Tibial nerve (tissue), 4 donors: ENCODE measurements at regions not wholly inside any gene's neighbourhood (a gene's known extent, or its start where the extent isn't known, plus 50 kb on each side); places are given as distances from the start of the nearest gene placed in this dataset.

Experiments used
- DNase-seq, 2 donors: peaks; one replicate each; pipeline ENCODE4 v3.0.0-alpha.2; 2019; ENCODE audit warnings: low spot score in 2 of 2
- H3K27ac ChIP-seq, 4 donors: fragments of 200-600 bp; sonication (generic) in 3 of 4; one replicate each; pipeline ENCODE4 v1.5.1; 2017 to 2019; ENCODE audit warnings: mild to moderate bottlenecking in 1 of 4
- H3K27me3 ChIP-seq, 2 donors: fragments of 200-600 bp; sonication (generic) in 1 of 2; one replicate each; pipeline versions ENCODE4 v1.5.1 to v1.6.0; 2017 to 2019
- H3K36me3 ChIP-seq, 3 donors: fragments of 200-600 bp; sonication (generic); one replicate each; pipeline ENCODE4 v1.5.1; 2018 to 2019
- H3K4me1 ChIP-seq, 4 donors: fragments of 200-600 bp; sonication (generic) in 3 of 4; one replicate each; pipeline ENCODE4 v1.5.1; 2017 to 2019
- H3K4me3 ChIP-seq, 4 donors: fragments of 200-600 bp; sonication (generic) in 3 of 4; one replicate each; pipeline ENCODE4 v1.5.1; 2017 to 2019; ENCODE audit warnings: mild to moderate bottlenecking in 1 of 4, moderate library complexity in 1 of 4
- H3K9me3 ChIP-seq, 4 donors: fragments of 200-600 bp; sonication (generic) in 3 of 4; one replicate each; pipeline ENCODE4 v1.5.1; 2017 to 2019
- EP300 ChIP-seq, 2 donors: sonication (generic); formaldehyde crosslinking; IDR thresholded peaks; one replicate each; pipeline ENCODE4 v1.6.1; 2017; ENCODE audit warnings: antibody characterized with exemption in 2 of 2, mild to moderate bottlenecking in 1 of 2
- POLR2A ChIP-seq, 2 donors: fragments of 450-650 bp; IDR thresholded peaks; one replicate each; pipeline ENCODE4 v1.6.1; 2017; ENCODE audit warnings: antibody characterized with exemption in 2 of 2, mild to moderate bottlenecking in 2 of 2, moderate library complexity in 2 of 2
- WGBS, 2 donors: methylation state at CpG; one replicate each; pipeline ENCODE4 v1.1.5; 2018; 5-methylcytosine and 5-hydroxymethylcytosine counted together
- TF ChIP-seq, protein P1 (sequence below), 5 experiments: fragments of 200-600 bp in 3 of 5; fragments of 450-650 bp in 2 of 5; sonication (generic) in 3 of 5; IDR thresholded peaks; one replicate each; pipeline ENCODE4 v1.5.1; 2016 to 2019; ENCODE audit warnings: antibody characterized with exemption in 5 of 5, mild to moderate bottlenecking in 3 of 5, moderate library complexity in 2 of 5

DNA sequence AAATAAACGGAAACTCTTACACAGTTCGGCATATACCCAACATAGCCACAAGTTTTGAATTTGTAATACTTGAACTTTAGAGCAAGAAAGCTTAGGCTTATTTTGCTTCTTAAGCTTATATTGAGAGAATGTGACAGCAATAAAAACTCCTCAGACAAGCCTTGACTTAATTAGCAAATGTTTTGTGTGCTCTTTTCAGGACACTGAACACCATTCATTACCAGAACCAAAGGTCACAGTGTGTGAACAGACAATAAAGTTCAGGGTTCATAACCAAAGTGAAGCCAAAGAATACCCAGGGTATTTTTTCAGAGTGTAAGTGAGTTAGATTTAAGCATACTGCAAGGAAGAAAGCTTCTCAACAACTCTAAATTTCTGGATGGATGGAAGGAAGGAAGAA lies 605.8 kb downstream of the METTL4 start:
- H3K36me3 ChIP-seq, result no peaks in the 10 kb centered on the region
- H3K9me3 ChIP-seq, result no peaks in the 10 kb centered on the region
- DNase-seq, result no peak
- TF ChIP-seq EP300 (IDR thresholded peaks at IDR 0.05) (no peak), POLR2A (IDR thresholded peaks at IDR 0.05) (no peak)
- TF ChIP-seq, protein P1, sequence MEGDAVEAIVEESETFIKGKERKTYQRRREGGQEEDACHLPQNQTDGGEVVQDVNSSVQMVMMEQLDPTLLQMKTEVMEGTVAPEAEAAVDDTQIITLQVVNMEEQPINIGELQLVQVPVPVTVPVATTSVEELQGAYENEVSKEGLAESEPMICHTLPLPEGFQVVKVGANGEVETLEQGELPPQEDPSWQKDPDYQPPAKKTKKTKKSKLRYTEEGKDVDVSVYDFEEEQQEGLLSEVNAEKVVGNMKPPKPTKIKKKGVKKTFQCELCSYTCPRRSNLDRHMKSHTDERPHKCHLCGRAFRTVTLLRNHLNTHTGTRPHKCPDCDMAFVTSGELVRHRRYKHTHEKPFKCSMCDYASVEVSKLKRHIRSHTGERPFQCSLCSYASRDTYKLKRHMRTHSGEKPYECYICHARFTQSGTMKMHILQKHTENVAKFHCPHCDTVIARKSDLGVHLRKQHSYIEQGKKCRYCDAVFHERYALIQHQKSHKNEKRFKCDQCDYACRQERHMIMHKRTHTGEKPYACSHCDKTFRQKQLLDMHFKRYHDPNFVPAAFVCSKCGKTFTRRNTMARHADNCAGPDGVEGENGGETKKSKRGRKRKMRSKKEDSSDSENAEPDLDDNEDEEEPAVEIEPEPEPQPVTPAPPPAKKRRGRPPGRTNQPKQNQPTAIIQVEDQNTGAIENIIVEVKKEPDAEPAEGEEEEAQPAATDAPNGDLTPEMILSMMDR (IDR thresholded peaks at IDR 0.05), result no peak
- no peak overlapping the region for H3K27ac ChIP-seq
- 40 to 59% methylated on average over 2 of the region's 2 CpGs for WGBS, 2 donors
- no peaks in the 10 kb centered on the region for H3K27me3 ChIP-seq
- H3K4me1 ChIP-seq, result peaks cover 0 to 5% (median 0%) of the 10 kb centered on the region in 4 donors
- no peak overlapping the region for H3K4me3 ChIP-seq

DNA sequence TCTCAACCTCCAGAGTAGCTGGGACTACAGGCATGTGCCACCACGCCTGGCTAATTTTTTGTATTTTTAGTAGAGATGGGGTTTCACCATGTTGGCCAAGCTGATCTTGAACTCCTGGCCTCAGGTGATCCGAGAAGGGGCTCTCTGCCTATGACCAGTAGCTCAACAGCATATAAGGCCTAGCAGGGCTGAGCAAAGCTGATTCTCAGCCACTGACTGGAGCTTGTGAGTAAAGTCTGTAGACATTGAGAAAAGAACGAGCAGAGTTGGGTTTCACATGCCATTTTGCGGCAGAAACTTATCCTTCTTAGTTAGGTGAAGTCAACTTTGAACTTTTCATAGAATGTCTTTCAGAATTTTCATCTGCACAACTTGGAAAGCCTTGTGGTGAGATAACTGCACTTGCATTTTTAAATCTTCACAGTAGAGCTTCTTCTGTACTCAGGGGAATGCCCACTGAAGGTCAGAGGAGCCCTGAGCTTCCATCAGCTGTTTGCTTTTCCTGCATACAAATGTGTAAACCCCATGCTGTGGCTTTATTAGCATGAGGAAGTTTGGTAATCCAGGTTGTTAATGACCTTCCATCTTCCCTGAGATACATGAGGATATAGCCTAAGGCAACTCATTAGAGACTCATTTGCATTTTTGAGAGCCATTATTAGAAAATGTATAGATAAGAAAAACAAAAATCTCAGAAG lies 602.4 kb downstream of the METTL4 start:
- 90 to 91% methylated on average over 4 of the region's 4 CpGs for WGBS, 2 donors
- Histone ChIP-seq H3K27ac (no peak overlapping the region), H3K27me3 (no peaks in the 10 kb centered on the region), H3K4me1 (peaks cover 0 to 5% (median 0%) of the 10 kb centered on the region in 4 donors), H3K36me3 (no peaks in the 10 kb centered on the region), H3K4me3 (no peak overlapping the region), H3K9me3 (no peaks in the 10 kb centered on the region)
- no peak for DNase-seq
- TF ChIP-seq EP300 (IDR thresholded peaks at IDR 0.05) (no peak), POLR2A (IDR thresholded peaks at IDR 0.05) (no peak)
- TF ChIP-seq, protein P1 (IDR thresholded peaks at IDR 0.05), result no peak

DNA sequence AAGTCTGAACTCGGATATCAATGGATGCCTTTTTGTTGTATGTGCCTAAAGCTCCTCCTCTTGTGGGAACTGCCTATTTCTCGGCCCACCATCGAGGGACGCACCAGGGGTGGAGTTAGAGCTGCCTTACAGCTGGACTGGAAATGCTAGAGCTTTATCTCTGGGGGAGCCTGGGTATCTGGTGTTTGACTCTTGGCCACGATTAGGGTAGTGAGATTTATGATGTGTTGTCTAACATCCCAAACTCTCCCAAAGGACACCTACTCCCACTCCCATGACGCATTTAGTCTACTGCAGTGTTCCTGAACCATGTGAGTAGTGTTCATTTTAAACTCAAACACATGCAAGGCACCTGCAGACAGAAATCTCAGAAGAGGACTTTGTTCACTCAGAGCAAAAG lies 594.8 kb downstream of the METTL4 start:
- TF ChIP-seq POLR2A (IDR thresholded peaks at IDR 0.05) (no peak), EP300 (IDR thresholded peaks at IDR 0.05) (no peak)
- TF ChIP-seq, protein P1 (IDR thresholded peaks at IDR 0.05), result no peak
- Histone ChIP-seq H3K4me1 (no peaks in the 10 kb centered on the region), H3K9me3 (peaks cover 0 to 8% (median 1%) of the 10 kb centered on the region in 4 donors), H3K27ac (no peak overlapping the region), H3K36me3 (no peaks in the 10 kb centered on the region), H3K27me3 (no peaks in the 10 kb centered on the region), H3K4me3 (no peak overlapping the region)
- DNase-seq, result no peak
- WGBS, 2 donors, result 30 to 48% methylated on average over 6 of the region's 6 CpGs

DNA sequence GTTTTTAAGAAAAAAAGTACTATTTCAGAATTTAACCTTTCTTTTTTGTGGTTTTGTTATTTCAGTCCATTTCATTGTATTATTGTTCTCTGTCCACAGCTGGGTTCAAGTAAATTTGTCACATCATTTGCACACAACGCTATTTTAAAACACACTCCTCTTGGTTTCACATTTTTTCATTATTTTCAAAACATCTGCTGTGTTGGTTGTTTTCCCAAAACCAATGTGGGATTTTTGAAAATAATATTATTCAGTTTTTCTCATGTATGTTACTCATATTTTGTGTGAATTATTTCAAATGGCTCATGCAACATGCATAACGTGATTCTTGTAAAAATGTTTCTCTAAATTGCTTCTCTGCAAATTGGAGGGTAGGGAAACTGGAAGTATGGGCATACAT lies 589.2 kb downstream of the METTL4 start:
- H3K36me3 ChIP-seq, result no peaks in the 10 kb centered on the region
- no peak for DNase-seq
- TF ChIP-seq EP300 (IDR thresholded peaks at IDR 0.05) (no peak), POLR2A (IDR thresholded peaks at IDR 0.05) (no peak)
- TF ChIP-seq, protein P1 (IDR thresholded peaks at IDR 0.05), result no peak
- peaks cover 0 to 8% (median 1%) of the 10 kb centered on the region in 4 donors for H3K9me3 ChIP-seq
- no peaks in the 10 kb centered on the region for H3K27me3 ChIP-seq
- WGBS, 2 donors, result 47 to 49% methylated on average over 2 of the region's 2 CpGs
- no peaks in the 10 kb centered on the region for H3K4me1 ChIP-seq
- H3K4me3 ChIP-seq, result no peak overlapping the region
- H3K27ac ChIP-seq, result no peak overlapping the region

DNA sequence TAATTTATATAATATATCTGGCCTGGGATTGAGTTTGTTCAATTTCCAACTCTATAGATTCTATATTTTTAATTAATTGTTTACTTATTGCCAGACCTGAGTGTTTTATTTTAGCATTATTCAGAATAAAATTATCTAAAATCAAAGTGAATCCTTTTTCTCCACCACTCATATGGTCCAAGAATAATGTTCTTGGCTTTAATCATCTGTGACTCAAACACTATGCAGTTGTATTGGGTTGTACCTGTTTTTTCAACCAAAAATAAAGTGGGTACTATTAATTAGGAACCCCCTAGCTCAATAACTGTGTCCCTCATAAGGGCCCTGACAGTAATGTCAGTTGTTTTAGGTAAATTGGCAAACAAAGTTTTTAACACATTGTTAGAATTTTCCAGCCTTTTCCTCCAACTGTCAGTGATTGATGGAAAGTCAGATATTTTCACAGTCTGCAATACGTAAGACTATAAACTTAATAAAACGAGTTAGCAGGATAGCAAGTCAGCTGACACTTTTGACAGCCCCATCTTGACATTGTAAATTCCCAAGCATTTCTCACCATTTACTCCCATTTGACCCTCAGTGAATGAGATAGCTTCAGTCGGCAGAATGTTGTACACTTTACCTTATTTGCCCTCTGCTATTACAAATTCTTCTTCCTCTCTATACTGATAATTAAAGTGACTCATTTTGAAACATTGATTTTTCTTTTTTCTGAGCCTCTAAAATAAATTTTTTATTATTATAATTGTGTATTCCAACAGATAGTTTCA lies 587.4 kb downstream of the METTL4 start:
- H3K4me3 ChIP-seq, result no peak overlapping the region
- H3K27ac ChIP-seq, result no peak overlapping the region
- H3K9me3 ChIP-seq, result peaks cover 0 to 7% (median 1%) of the 10 kb centered on the region in 4 donors
- no peaks in the 10 kb centered on the region for H3K27me3 ChIP-seq
- no peaks in the 10 kb centered on the region for H3K4me1 ChIP-seq
- no peak for DNase-seq
- 51 to 69% methylated on average over 3 of the region's 3 CpGs for WGBS, 2 donors
- no peaks in the 10 kb centered on the region for H3K36me3 ChIP-seq
- no peak for TF ChIP-seq EP300 (IDR thresholded peaks at IDR 0.05)
- TF ChIP-seq, protein P1 (IDR thresholded peaks at IDR 0.05), result no peak
